Limb (tissue), 2 donors: ENCODE measurements at regions not wholly inside any gene's neighbourhood (a gene's known extent, or its start where the extent isn't known, plus 50 kb on each side); places are given as distances from the start of the nearest gene placed in this dataset.
A peak's percentile ranks its signal among the peaks of the same experiment; 100 is the strongest.
"Not testable (repeated sequence)": the region's sequence is repeated elsewhere in the genome, so short reads cannot be mapped to it uniquely, and the experiment has no call there.

Experiments used
- DNase-seq, 2 donors: peaks; one replicate each; pipeline ENCODE4 v3.0.0-alpha.2; 2016; ENCODE audit errors: extremely low spot score in 2 of 2

DNA sequence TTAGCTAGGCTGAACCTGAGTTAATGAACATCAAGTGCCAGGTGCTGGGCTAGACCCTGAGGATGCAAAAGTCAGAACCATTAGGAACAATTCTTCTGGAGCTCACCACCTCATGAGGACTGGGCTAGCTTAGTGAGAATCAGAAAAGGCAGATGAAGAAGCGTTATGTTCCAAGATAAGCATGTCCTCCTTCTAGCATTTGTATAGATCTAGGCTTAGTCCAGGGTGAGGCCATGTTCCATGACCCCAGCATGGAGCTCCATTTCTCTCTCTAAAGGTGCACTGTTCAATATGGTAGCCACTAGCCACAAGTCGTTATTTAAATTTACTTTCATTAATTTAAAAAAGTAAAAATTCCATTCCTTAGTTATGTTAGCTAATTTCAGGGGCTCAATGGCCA, 365.3 kb upstream of the CCL2 start:
- no peak for DNase-seq

GRCh38 chr17:33892717-33893591, 362.1 kb upstream of the CCL2 start:
- DNase-seq, result peak; percentile 5 to 31

GRCh38 chr17:33895491-33895890, 359.6 kb upstream of the CCL2 start:
- DNase-seq, result no peak

GRCh38 chr17:33896263-33896662, 358.8 kb upstream of the CCL2 start:
- no peak for DNase-seq

DNA sequence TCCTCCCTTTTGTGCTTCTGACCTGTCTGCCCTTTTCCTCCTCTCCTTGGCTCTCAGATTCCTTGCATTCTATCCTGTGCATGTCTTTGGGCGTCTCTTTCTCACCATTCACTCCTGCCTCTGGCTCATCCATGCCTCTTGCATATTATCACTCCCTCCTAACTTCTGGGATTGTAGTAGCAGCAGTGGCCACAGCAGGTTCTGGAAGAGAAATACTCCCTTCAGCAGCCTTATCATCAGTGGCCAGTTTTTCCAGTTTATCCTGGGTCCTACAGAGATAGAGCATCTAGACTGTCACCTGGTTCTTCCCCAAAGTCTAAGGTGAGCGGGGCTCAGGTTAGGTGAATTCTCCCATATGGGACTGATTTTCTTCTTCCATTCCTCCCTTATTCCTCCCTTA, 354.0 kb upstream of the CCL2 start:
- no peak for DNase-seq

DNA sequence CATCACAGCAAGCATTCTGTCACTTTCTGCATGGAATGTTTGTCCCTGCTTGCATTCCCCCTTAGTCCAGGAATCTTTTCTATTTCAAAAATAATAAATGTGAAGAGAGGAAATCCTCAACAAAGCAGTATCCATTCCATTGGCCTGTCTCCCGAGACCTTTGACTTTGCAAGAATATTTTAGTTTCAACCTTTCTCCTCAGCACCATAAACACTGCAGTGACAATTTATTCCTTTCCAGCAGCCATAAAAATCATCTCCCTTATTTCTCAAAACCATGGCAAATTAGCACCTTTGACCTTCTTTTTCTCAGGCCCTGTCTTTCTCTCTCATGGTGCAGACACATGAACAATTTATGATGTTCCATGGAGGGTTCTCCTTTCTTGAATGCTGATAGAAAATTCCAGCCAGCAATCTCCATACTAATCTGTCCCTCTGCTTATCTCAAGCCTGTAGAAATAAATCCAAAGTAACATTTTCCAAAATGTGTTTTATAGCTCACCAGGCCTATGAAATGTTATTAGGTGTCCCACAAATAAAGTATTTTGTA, 352.1 kb upstream of the CCL2 start:
- no peak for DNase-seq

DNA sequence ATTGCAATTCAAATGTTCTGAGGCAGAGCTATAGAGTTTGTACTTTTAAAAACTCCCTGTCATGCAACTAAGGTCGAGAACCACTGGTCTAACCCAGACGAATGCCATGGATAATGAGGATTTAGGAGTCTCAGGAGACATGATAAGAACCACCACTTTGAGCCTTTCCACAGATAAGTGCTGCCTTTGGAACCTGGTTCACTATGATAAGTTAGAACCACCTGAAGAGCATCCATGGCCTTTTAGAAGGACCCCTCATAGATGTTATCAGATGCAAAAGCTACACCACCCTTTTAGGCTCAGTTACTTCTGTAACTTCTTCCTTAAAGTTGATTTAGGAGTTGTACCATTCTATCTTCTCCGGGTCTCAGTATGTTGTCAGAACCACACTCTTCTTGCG, 350.6 kb upstream of the CCL2 start:
- DNase-seq, result no peak

GRCh38 chr17:33905338-33905800, 349.7 kb upstream of the CCL2 start:
- DNase-seq, result no peak

- DNase-seq, result no peak
Measured at GRCh38 chr17:33908363-33909064, 346.6 kb upstream of the CCL2 start.

DNA sequence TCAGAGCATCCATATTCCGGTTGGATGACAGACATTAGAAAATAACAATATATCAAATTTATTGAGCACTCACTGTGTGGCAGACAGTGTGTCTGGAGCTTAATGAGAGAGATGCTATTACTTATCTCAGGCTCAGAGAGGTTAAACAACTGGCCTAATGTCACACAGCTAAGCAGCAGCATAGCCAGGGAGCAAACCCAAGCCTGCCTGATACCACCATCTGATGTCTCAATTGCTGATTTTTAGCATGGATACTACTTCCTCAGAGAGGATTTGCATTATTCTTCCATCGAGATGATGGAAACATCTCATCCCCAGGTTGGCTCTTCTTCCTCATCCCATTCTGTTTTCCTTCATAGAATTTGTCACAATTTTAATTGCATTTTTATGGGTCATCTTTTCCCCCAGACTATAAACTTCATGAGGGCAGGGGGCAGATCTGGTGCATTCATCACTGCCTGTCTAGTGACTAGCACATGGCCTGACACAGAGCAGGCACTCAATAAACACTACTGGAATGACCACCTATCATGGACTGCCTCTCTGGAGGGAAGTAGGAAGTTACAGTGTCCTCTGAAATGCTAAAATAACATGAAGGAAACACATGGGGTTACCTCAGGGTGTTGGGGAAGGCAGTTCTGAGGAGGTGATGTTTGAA, 344.8 kb upstream of the CCL2 start:
- DNase-seq, result no peak

- DNase-seq, result no peak
Measured at GRCh38 chr17:33914125-33914524, 341.0 kb upstream of the CCL2 start.

- no peak for DNase-seq
Measured at GRCh38 chr17:33922971-33923370, 332.1 kb upstream of the CCL2 start.

- DNase-seq, result no peak
Measured at GRCh38 chr17:33924104-33924503, 331.0 kb upstream of the CCL2 start.

DNA sequence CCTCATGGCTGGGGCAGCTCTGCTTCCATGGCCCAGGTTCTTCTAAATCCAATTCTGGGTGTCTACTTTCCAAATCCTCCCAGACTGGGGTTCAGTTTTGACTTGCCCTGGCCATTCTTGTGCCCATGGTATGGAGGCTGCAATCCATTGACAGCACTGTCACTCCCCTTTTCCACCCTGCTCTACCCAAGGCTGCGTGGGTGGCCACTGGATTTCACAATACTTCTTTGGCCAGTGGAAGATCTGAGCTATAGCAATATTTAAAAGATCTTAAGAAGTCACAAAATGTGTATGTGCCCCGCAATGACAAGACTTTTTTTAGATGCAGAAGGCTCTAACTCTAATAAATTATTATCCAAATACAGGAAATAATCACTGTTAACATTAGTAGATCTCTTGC, 329.4 kb upstream of the CCL2 start:
- no peak for DNase-seq

GRCh38 chr17:33927732-33928133, 327.4 kb upstream of the CCL2 start:
- peak in 1 of 2 donors; percentile 19 for DNase-seq

DNA sequence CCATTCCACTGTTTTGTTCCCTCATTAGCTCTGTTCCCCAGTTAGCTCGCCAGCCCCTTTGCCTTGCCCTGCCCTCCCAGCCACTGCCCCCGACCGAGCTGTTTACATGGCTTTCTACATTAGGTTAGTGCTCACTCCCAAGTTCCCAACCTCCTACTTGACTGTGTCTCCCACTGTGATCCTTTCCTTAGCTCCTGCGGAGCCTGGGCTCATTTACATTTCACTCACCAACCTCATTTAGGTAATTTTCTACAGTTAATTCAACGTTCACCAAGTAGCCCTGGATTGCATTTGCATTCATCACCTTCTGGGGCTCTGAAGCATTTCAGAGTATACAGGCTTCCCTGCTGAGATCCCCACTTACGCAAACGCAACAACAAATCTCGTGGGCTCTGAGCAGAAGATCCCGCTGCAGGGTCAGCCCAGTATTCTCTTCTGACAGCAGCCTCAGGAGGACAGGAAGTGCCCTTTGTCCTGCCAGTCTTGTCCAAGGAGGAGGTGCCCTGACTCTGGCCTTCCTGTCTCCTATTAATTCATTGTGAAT, 325.8 kb upstream of the CCL2 start:
- no peak for DNase-seq

DNA sequence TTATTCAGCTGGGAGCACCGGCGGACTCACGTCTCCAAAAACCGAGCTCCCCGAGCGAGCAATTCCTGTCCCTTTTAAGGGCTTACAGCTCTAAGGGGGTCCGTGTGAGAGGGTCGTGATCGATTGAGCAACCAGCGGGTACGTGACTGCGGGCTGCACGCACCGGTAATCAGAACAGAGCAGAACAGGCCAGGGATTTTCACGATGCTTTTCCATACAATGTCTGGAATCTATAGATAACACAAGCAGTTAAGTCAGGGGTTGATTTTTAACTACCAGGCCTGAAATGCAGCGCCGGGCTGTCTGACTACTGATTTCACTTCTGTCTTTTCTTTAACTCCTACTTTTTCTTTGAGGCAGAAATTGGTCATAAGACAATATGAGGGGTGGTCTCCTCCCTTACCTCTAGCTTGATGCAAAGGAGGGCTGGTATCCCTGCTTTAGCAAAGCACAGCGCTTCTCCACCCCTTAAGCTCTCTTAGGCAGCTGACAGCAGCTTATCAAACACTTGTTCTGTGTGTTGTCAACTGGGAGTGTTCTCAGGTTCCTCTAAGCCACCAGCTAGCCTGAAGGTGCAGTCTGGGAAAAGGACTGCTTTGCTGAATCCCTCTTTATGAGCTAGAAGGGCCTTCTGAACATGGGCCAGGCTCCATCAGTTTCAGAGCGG, 323.8 kb upstream of the CCL2 start:
- not testable (repeated sequence) for DNase-seq

- no peak for DNase-seq
Measured at GRCh38 chr17:33932996-33933395, 322.1 kb upstream of the CCL2 start.

- DNase-seq, result no peak
Measured at GRCh38 chr17:33933576-33933975, 321.5 kb upstream of the CCL2 start.

DNA sequence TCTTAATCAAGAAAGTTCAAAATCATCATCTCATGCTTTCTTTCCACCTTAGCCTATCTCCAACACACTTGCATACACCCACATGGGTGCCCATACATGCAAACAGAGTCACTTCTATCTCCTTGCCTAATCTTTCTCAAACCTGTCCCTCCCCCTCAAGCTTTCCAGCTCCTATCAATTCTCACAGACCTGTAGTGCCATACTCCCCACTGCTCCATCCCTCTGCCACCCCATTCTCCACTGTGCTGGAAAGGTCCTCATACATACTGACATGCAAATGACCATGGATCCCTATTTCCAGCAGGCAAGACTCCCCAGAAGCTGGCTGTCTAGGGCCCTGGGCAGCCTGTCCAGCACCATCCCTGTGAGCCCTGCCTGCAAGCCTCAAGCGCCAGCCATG, 320.4 kb upstream of the CCL2 start:
- DNase-seq, result no peak

GRCh38 chr17:33935822-33936221, 319.3 kb upstream of the CCL2 start:
- no peak for DNase-seq
